GM19035 (cell line): ENCODE measurements at regions not wholly inside any gene's neighbourhood (a gene's known extent, or its start where the extent isn't known, plus 50 kb on each side); places are given as distances from the start of the nearest gene placed in this dataset.
"Not testable (repeated sequence)": the region's sequence is repeated elsewhere in the genome, so short reads cannot be mapped to it uniquely, and the experiment has no call there.

Source experiments
- ATAC-seq: cut with Tn5 transposase; IDR thresholded peaks from one replicate; pipeline ENCODE4 v1.9.1; 2021; ENCODE audit not compliant: unreplicated experiment

DNA sequence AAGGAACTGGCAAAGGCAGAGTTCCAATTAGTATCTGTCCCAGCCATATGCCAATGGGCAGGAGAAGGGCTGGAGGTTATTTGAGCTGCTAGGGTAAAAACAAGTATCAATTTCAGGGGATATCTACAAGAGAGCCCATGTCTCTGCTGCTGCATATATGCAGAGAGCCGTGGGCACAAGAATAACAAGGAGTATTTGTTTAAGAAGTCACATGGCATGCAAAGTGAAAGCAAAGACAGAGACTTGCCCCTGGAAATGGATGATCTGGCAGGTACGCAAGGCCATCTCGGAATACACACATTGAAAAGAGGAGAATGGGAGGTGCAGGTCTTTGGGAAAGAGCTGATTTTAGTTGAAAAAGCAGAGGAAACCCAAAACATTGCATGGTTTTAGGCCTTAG, 170.6 kb downstream of the EVA1A start:
- no peak for ATAC-seq

GRCh38 chr2:75389271-75389670, 171.5 kb downstream of the EVA1A start:
- ATAC-seq, result no peak

DNA sequence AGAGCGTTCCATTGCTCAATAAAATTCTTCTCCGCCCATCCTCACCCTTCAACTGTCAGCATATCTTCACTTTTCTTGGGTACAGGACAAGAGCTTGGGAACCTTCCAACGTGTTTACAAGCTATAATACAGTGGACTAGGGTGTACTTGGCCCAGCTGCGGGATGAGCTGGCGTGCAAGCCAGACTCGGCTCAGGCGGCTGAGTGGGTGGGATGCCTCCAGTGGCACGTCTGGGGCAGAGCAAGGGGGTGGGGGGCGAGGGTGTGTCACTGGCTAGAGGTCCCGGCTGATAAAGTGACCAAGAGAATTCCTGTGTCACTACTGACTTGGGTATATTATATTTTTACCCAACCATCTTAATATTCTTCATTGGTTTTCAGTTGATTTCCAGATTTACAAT, 179.7 kb downstream of the EVA1A start:
- no peak for ATAC-seq

GRCh38 chr2:75379476-75380210, 180.3 kb upstream of the TACR1 start:
- no peak for ATAC-seq

DNA sequence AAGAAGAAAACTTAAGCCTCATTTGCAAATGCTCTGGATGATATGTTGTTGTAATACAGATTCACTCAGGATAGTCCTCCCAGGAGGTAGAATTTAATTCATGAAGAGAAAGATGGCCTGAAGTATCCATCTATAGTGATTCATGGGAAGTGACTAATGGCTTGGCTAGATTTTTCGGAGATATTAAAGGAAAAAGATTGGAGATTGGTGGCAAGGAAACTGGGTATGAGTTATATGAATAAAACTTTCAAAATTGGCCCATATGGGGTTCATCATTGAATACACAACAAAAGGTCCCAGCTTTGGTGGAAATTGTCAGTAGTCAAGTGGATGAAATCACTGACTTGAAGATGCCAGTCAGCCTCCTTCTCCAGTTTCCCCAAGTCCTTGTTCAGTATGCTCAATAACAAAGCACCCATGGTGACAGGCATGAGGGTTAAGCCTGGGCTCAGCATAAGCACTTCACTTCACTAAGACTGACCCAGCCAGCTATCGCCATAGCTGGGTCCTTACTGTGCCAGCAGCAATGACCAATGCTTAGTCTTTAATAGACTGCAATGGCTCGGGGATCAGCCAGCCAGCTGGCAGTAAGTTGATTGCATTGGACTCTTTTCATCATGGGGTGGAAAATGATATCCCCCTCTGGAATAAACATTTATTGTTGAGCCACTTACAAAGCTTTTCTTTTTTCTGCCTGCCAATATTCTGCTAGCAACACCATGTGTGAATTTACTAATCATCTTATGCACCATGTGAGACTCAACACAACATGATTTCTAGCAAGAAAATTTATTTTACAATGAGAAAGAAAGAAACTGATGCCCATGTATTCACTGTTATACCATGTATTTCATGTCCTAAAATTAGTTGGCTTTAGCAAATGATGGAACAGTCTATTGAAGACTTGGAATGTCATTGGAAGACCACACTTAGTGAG, 176.6 kb upstream of the TACR1 start:
- no peak for ATAC-seq

GRCh38 chr2:75374414-75374957, 175.2 kb upstream of the TACR1 start:
- not testable (repeated sequence) for ATAC-seq

GRCh38 chr2:75367401-75367800, 168.1 kb upstream of the TACR1 start:
- no peak for ATAC-seq

- ATAC-seq, result no peak
Measured at GRCh38 chr2:75361486-75361885, 162.2 kb upstream of the TACR1 start.

GRCh38 chr2:75360945-75361344, 161.6 kb upstream of the TACR1 start:
- no peak for ATAC-seq

DNA sequence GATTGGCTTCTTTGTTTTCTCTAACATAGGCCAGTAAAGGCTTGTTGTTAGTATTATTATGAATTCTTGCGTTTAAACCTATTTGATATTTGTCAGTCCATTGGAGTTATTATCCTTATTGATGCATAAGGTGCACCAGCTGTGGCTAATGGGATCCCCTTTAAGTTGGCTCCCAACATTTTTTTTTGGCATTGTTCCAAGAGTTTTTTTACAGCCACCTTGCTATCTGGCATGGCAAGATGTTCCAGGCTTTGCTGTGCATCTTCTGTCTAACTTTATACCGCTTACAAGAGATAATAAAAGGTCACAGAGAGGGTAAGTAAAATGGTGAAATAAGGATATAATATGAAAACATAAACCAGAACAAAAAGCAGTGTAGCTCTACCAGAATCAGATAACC, 157.5 kb upstream of the TACR1 start:
- no peak for ATAC-seq

- no peak for ATAC-seq
Measured at GRCh38 chr2:75353131-75353530, 153.8 kb upstream of the TACR1 start.

GRCh38 chr2:75348307-75348706, 149.0 kb upstream of the TACR1 start:
- no peak for ATAC-seq

DNA sequence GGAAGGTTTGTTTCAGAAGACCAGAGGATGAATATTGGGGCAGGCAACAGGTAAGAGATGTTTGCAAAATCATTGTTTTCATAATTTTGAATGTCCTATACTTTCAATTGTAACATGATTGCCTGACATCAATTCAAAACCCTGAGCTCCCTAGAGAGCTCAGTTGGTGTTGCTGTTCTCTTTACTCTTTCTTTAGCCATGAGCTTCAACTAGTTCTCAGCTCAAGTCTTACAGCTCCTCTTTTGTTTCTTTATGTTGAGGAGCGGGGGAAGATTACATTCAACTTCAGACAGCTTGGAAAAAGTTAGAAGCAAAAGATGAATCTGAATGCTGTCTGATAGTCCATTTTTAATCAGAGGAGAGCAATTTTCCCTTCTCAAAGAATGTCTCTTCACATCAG, 144.8 kb upstream of the TACR1 start:
- ATAC-seq, result no peak

DNA sequence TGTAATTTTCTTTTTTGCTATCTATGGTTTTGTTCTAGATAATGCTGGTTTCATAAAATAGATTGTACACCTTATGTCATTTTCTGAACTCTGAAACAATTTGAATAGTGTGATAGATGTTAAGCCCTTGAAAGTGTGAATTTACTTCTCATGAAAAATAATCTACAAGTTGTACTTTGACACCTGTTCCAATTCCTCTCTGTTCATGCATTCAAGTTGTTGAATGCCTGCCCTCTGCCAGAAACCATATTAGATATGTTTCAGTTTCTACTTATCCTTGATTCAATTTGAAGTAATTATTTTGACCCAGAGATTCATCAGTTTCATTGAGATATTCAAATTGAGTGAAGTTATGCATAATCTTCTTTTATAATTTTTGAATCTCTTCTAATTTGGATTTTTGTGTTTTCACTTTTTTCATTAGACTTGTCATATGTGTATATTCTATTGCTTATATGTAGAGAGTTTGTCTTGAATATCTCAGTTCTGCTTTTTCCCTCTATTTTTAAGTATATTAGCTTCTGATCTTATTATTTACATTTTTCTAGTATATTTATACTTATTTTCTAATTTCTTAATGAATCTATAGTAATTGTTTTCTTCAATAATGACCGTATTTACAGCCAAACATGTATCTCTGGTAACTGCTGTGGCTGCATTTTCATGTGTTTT, 143.3 kb upstream of the TACR1 start:
- no peak for ATAC-seq

- no peak for ATAC-seq
Measured at GRCh38 chr2:75340560-75340959, 141.2 kb upstream of the TACR1 start.

GRCh38 chr2:75338461-75338860, 139.1 kb upstream of the TACR1 start:
- no peak for ATAC-seq

GRCh38 chr2:75337619-75338018, 138.3 kb upstream of the TACR1 start:
- ATAC-seq, result no peak

GRCh38 chr2:75337016-75337415, 137.7 kb upstream of the TACR1 start:
- no peak for ATAC-seq

GRCh38 chr2:75336451-75336850, 137.1 kb upstream of the TACR1 start:
- ATAC-seq, result no peak

- ATAC-seq, result no peak
Measured at GRCh38 chr2:75334076-75334475, 134.8 kb upstream of the TACR1 start.

GRCh38 chr2:75333646-75334045, 134.3 kb upstream of the TACR1 start:
- ATAC-seq, result no peak
